Prostate gland (tissue), 2 donors: ENCODE measurements at regions not wholly inside any gene's neighbourhood (a gene's known extent, or its start where the extent isn't known, plus 50 kb on each side); places are given as distances from the start of the nearest gene placed in this dataset.

Source experiments
- CTCF ChIP-seq, 4 experiments: fragments of 200-600 bp in 2 of 4; fragments of 450-650 bp in 2 of 4; sonication (generic) in 2 of 4; IDR thresholded peaks; 1 replicate in 3 of 4; 2 replicates in 1 of 4; pipeline ENCODE4 v1.5.1; 2016 to 2019; ENCODE audit warnings: antibody characterized with exemption in 4 of 4, mild to moderate bottlenecking in 2 of 4, moderate library complexity in 2 of 4
- POLR2A ChIP-seq: fragments of 450-650 bp; IDR thresholded peaks from one replicate; pipeline ENCODE4 v1.6.1; 2016; ENCODE audit warnings: antibody characterized with exemption, mild to moderate bottlenecking

GRCh38 chr2:177037569-177037968 is 175.0 kb upstream of the HNRNPA3 start:
- TF ChIP-seq POLR2A (no peak), CTCF (IDR thresholded peaks at IDR 0.05) (no peak)
